HFFc6 (cell line): ENCODE measurements at regions not wholly inside any gene's neighbourhood (a gene's known extent, or its start where the extent isn't known, plus 50 kb on each side); places are given as distances from the start of the nearest gene placed in this dataset.

Experiments used
- DNase-seq: peaks from one replicate; pipeline ENCODE4 v3.0.0-alpha.2; 2018
- H3K27ac Mint-ChIP-seq: 2 replicates; pipeline ENCODE4 v1.8.0; 2020; ENCODE audit warnings: mild to moderate bottlenecking, mixed read lengths
- H3K27me3 Mint-ChIP-seq: 2 replicates; pipeline ENCODE4 v1.8.0; 2021; ENCODE audit warnings: mild to moderate bottlenecking, moderate library complexity, mixed read lengths; ENCODE audit not compliant: insufficient read depth
- H3K36me3 Mint-ChIP-seq: 2 replicates; pipeline ENCODE4 v1.8.0; 2021; ENCODE audit warnings: low read depth, mixed read lengths
- H3K4me1 Mint-ChIP-seq: 2 replicates; pipeline ENCODE4 v1.8.0; 2020; ENCODE audit warnings: low read depth, mixed read lengths
- H3K4me3 Mint-ChIP-seq: 2 replicates; pipeline ENCODE4 v1.8.0; 2020; ENCODE audit warnings: mild to moderate bottlenecking, moderate library complexity, mixed read lengths
- H3K9me3 Mint-ChIP-seq: 2 replicates; pipeline ENCODE4 v1.8.0; 2020; ENCODE audit warnings: mild to moderate bottlenecking, mixed read lengths
- TF ChIP-seq, protein P1 (sequence below): fragments of 200-600 bp; sonication (generic); IDR thresholded peaks from 2 replicates; pipeline ENCODE4 v1.5.0; 2021; ENCODE audit warnings: antibody characterized with exemption, mild to moderate bottlenecking

DNA sequence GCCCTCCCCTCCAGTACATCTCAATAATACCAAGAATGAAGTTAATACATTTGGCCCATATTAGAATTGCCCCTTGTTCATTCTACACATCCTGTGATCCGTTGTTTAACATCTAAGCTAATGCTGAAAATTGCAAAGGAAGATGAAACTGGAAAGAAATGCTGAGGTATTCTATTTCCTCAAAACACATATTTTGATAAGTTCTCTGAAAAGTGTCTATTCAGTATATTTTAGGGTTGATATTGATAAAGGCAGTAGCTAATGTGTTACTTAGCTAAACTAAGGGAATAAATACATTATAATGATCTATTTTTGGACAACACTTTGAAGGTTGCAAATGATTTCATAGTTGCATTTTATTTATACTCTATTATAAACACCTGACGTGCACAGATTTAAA, 702.6 kb upstream of the ROBO1 start:
- no peak overlapping the region for H3K27ac Mint-ChIP-seq
- no peaks in the 10 kb centered on the region for H3K27me3 Mint-ChIP-seq
- peaks cover 3% of the 10 kb centered on the region for H3K36me3 Mint-ChIP-seq
- no peaks in the 10 kb centered on the region for H3K4me1 Mint-ChIP-seq
- no peak overlapping the region for H3K4me3 Mint-ChIP-seq
- TF ChIP-seq, protein P1, sequence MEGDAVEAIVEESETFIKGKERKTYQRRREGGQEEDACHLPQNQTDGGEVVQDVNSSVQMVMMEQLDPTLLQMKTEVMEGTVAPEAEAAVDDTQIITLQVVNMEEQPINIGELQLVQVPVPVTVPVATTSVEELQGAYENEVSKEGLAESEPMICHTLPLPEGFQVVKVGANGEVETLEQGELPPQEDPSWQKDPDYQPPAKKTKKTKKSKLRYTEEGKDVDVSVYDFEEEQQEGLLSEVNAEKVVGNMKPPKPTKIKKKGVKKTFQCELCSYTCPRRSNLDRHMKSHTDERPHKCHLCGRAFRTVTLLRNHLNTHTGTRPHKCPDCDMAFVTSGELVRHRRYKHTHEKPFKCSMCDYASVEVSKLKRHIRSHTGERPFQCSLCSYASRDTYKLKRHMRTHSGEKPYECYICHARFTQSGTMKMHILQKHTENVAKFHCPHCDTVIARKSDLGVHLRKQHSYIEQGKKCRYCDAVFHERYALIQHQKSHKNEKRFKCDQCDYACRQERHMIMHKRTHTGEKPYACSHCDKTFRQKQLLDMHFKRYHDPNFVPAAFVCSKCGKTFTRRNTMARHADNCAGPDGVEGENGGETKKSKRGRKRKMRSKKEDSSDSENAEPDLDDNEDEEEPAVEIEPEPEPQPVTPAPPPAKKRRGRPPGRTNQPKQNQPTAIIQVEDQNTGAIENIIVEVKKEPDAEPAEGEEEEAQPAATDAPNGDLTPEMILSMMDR, result no peak
- DNase-seq, result no peak
- peaks cover 37% of the 10 kb centered on the region for H3K9me3 Mint-ChIP-seq

DNA sequence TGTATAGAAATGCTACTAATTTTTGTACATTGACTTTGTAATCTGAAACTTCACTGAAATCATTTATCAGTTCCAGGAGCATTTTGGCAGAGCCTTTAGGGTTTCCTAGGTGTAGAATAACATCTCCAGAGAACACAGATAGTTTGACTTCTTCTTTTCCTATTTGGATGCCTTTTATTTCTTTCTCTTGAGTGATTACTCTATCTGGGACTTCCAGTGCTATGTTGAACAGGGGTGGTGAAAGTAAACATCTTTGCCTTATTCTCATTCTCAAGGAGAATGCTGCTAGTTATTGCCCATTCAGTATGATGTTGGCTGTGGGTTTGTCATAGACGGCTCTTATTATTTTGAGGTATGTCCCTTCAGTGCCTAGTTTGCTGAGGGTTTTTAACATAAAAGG, 697.9 kb upstream of the ROBO1 start:
- H3K27me3 Mint-ChIP-seq, result no peaks in the 10 kb centered on the region
- H3K27ac Mint-ChIP-seq, result no peak overlapping the region
- H3K4me3 Mint-ChIP-seq, result no peak overlapping the region
- H3K9me3 Mint-ChIP-seq, result peaks cover 44% of the 10 kb centered on the region
- no peaks in the 10 kb centered on the region for H3K4me1 Mint-ChIP-seq
- TF ChIP-seq, protein P1, result no peak
- peaks cover 3% of the 10 kb centered on the region; the same call in 1 of the 2 replicates for H3K36me3 Mint-ChIP-seq
- DNase-seq, result no peak

GRCh38 chr3:80451393-80451792, 683.6 kb upstream of the ROBO1 start:
- no peak for DNase-seq
- TF ChIP-seq, protein P1, result no peak
- Mint-ChIP-seq H3K4me3 (no peak overlapping the region), H3K27me3 (no peaks in the 10 kb centered on the region), H3K36me3 (no peaks in the 10 kb centered on the region), H3K9me3 (no peaks in the 10 kb centered on the region; the same call in 1 of the 2 replicates), H3K4me1 (no peaks in the 10 kb centered on the region), H3K27ac (no peak overlapping the region)

DNA sequence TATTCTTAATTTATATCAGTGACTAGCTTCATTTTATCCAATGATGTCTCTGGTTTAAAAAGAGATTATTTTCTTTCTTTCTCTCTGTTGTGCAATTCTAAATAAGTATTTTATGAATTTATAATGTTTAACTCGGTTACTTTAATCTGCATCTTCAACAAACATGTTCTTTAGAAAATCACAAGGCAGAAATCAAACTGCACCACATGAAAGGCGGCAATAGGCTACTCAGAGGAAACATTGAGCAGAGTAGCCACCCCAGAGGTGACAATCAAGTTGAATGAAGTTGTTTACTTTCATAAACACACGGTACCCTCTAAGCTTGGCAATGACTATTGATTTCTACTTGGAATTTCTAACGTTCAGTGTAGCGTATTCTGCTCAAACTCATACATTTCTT, 677.8 kb upstream of the ROBO1 start:
- no peaks in the 10 kb centered on the region for H3K4me1 Mint-ChIP-seq
- H3K36me3 Mint-ChIP-seq, result no peaks in the 10 kb centered on the region
- H3K9me3 Mint-ChIP-seq, result no peaks in the 10 kb centered on the region
- H3K27me3 Mint-ChIP-seq, result no peaks in the 10 kb centered on the region
- no peak overlapping the region for H3K27ac Mint-ChIP-seq
- H3K4me3 Mint-ChIP-seq, result no peak overlapping the region
- TF ChIP-seq, protein P1, result no peak
- no peak for DNase-seq

GRCh38 chr3:80445053-80445452, 677.3 kb upstream of the ROBO1 start:
- Mint-ChIP-seq H3K9me3 (peaks cover 1% of the 10 kb centered on the region; the same call in 1 of the 2 replicates), H3K27me3 (no peaks in the 10 kb centered on the region), H3K36me3 (no peaks in the 10 kb centered on the region), H3K4me1 (no peaks in the 10 kb centered on the region), H3K4me3 (no peak overlapping the region), H3K27ac (no peak overlapping the region)
- TF ChIP-seq, protein P1, result no peak
- DNase-seq, result no peak

GRCh38 chr3:80439490-80439889, 671.7 kb upstream of the ROBO1 start:
- DNase-seq, result no peak
- Mint-ChIP-seq H3K4me3 (no peak overlapping the region), H3K9me3 (peaks cover 6% of the 10 kb centered on the region; the same call in 1 of the 2 replicates), H3K27me3 (no peaks in the 10 kb centered on the region), H3K36me3 (no peaks in the 10 kb centered on the region), H3K27ac (no peak overlapping the region), H3K4me1 (no peaks in the 10 kb centered on the region)
- TF ChIP-seq, protein P1, result no peak
